ENCODE measurements at regions not wholly inside any gene's neighbourhood (a gene's known extent, or its start where the extent isn't known, plus 50 kb on each side); places are given as distances from the start of the nearest gene placed in this dataset.
"Not testable (repeated sequence)": the region's sequence is repeated elsewhere in the genome, so short reads cannot be mapped to it uniquely, and the experiment has no call there.

DNA sequence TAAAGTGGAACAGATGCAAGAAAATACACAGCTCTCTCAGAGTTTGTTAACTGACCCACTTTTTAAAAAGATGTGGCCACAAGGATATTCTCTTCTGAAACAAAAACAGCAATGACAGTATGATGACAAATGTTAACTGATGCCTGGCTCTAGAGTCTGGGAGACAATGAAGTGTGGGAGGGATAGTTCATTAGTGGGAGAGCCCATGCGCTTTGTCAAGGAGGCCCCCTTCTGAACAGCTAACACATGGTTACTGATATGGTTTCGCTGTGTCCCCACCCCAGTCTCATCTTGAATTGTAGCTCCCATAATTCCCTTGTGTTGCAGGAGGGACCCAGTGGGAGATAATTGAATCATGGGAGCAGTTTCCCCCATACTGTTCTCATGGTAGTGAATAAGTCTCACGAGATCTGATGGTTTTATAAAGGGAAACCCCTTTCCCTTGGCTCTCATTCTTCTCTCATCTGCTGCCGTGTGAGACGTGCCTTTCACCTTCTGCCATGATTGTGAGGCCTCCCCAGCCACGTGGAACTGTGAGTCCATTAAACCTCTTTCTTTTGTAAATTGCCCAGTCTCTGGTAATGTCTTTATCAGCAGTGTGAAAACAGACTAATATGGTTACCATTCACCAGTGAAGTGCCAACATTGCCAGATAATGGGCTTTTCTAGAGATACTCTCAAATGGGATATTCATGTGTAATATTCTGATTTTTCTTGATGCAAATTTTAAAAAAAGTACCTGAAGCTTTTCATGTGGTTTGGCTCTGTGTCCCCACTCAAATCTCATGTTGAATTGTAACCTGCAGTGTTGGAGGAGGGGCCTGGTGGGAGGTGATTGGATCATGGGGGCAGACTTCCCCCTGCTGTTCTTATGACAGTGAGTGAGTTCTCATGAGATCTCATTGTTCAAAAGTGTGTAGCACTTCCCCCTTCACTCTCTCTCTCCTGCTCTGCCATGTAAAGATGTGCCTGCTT, 435.8 kb downstream of the SHISA9 start:
- FAIRE-seq; DNase-seq (ENCODE audit: insufficient read length, low spot score): not testable (repeated sequence)

DNA sequence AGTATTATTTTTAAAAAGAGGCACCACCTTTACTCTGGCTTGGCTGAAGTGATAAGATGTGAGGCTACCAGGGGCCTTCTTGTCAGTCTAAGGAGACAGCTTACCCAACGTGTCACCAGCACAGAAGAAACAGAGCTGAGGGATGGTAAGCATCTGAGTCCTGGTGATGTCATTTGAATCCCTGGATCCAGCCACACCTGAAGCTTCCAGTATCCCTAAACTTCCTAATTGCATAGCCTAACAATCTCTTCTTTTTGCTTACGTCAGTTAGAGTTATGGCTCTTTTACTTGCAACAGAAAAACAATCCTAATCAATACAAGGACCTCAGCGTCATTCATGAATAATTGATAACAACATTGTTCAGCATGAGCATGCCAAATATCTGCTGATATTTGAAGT, 436.6 kb downstream of the SHISA9 start:
- no peak for FAIRE-seq
- no peak for DNase-seq (ENCODE audit: insufficient read length, low spot score)

DNA sequence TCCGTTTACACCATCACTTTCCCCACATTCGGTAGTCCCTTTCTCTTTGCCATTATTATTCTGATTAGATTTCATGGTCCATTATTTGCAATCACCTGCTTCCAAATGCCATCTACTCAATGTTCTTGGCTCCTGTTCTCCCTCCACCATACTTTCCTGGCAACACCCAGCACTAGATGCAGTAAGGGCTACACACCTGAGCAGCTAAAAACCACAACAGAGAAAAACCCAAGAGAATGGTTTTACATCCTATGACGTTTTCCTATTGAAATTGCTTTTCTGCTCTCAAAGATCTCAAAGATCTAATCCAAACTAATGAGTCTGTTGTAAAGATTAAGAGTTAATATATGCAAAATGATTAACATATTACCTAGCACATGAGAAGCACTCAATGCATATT, 441.3 kb downstream of the SHISA9 start:
- DNase-seq (ENCODE audit: insufficient read length, low spot score) (no peak), FAIRE-seq (no peak)

DNA sequence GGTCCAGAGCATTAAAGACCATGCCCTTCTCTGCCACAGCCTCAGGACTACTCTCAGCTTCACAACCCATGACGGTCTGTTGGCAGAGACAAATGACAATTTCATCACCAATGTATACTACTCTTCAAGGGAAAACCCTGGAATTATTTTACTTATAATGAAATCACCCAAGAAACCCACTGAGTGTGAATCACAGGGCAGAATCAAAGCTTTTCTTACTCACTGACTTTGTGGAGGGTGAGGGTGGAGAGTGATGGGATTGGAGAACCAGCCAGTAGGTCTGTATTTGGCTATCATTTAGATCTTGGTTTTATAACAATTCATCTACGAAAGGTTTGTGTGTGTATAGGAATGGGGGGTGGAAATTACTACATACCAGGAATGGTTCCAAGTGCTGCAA, 442.6 kb downstream of the SHISA9 start:
- FAIRE-seq (no peak), DNase-seq (ENCODE audit: insufficient read length, low spot score) (no peak)

DNA sequence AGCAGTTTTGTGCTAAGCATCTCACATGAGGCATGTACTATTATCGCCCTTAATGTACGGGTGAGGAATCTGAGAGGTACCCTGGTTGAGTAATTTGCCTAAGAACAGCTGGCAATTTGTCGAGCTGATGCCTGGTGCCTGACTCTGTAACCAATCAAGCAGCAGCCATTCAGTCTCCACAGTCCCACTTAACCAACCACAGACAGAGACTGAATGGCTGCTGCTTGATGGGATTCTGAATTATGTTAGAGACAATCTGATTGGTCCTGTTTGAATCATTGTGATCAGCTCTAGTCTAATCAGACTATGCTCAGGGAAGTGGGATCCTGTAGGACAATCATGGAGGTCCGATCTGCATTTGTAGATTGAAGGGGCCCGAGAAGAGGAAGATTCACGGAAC, 447.0 kb downstream of the SHISA9 start:
- DNase-seq (ENCODE audit: insufficient read length, low spot score) (no peak), FAIRE-seq (no peak)

DNA sequence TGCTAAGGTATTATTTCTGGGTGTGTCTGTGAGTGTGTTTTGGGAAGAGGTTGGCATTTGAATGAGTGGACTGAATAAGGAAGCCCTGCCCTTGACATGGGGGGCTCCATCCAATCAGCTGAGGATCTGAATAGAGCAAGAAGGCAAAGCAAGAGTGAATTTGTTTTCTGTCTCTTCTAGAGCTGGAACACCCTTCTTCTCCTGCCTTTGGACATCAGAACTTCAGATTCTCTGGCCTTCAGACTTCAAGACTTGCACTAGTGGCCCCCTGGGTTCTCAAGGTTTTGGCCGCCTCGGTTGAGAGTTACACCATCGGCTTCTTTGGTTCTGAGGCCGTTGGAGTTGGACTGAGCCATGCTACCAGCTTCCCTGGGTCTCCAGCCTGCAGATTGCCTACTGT, 448.6 kb downstream of the SHISA9 start:
- FAIRE-seq (no peak), DNase-seq (ENCODE audit: insufficient read length, low spot score) (no peak)

DNA sequence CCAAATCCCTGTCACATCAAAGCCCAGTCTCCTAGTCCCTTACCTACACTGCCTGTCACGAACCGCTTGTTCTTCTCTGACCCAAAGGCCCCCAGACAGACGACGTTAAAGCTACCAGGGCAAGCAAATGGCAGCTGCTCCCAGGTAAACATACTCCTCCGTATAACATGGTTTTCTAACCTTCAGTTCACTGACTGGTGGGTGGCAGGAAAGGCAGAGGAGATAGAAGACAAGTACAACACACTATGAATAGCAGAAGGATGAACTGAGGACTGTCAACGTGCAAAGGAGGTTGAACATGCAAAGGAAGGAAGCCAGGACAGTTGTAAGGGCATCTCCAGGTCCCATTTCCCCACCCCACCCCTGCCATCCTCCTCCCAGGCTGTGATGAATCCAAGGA, 449.8 kb downstream of the SHISA9 start:
- no peak for FAIRE-seq

DNA sequence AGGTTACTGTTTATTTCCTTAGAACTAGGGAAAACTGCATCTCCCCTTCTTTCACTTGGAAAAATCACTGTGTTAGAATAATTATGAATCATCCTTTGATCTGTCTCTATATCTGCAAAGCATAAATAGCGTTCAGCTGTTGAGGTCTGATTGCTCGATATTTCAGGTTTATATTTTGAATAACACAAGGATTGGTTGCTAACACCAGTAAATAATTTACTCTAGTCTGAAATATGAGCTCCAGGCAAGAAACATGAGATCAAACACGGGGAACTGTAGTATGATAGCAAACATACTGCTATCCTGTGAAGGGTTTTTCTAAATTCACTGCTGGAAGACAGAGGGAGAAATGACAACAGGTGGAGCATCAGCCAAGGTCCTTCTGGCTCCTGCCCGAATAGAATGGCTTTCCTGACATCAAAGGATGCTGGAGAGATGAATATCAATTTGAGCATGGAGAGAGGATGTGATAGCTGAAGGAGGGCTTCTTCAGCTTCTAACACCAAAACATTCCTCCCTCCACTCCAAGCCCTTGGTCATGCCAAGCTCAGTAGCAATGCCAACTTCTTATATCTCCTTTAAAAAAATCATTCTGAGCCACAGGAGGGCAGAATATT, 450.3 kb downstream of the SHISA9 start:
- FAIRE-seq = no peak
- DNase-seq (ENCODE audit: insufficient read length, low spot score) = no peak

More for the DNA sequence above, 449.8 kb downstream of the SHISA9 start:
- DNase-seq (ENCODE audit: insufficient read length, low spot score) = no peak

DNA sequence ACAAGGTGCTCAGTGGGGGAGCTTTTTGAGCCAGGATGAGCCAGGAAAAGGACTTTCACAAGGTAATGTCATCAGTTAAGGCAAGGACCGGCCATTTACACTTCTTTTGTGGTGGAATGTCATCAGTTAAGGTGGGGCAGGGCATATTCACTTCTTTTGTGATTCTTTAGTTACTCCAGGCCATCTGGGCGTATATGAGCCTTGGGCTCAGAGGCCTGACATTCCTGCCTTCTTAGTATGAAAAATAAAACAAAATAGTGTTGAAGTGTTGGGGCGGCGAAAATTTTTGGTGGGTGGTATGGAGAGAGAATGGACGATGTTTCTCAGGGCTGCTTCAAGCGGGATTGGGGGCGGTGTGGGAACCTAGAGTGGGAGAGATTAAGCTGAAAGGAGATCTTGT, 451.4 kb downstream of the SHISA9 start:
- FAIRE-seq; DNase-seq (ENCODE audit: insufficient read length, low spot score): not testable (repeated sequence)

DNA sequence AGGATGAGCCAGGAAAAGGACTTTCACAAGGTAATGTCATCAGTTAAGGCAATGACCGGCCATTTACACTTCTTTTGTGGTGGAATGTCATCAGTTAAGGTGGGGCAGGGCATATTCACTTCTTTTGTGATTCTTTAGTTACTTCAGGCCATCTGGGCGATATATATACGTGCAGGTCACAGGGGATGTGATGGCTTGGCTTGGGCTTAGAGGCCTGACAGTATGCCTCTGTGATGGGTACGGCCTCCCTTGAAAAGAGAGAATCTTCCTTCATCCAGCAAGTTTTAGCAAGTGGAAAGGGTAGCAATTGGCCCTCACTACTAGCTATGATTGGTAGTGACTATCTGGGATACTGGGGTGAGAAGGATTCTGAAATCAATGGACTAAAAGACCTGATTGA, 456.4 kb downstream of the SHISA9 start:
- FAIRE-seq; DNase-seq (ENCODE audit: insufficient read length, low spot score): not testable (repeated sequence)

DNA sequence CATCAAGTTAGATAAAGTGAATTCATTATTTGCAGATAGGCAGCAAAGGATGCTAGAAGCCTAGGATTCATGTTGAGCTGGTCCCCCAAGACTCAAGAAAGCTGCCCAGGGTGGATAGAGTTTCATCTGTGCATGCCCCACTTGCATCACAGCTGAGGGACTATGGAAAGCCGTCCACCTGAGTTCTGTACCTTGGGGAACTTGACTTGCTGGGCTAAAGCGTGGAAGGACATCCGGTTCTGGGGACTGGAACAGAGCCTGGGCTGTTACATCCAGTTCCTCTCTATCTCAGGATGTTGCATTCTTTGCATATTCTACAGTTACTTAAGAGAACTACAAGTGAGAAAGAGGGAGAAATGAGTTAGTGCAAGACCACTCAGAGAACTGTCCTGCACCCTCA, 458.4 kb downstream of the SHISA9 start:
- no peak for DNase-seq (ENCODE audit: insufficient read length, low spot score)
- no peak for FAIRE-seq

DNA sequence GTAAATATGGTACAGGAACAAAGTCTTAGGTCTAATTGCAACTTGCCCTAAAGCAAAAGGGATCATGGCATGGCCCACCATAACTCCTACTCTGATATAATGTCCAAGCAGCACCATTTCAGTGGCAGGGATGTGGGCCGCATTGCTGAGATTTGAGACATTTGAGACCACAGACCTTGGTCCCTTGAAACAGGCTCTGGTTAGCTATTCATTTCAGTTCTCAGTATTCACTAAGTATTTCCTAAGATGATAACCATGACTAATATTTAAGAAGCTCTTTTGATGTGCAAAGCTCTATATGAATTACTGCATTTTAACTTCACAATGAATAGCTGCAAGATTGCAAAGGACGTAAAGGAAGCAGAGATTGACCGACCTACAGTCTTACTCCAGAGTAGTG, 471.0 kb downstream of the SHISA9 start:
- no peak for DNase-seq (ENCODE audit: insufficient read length, low spot score)
- FAIRE-seq = no peak

DNA sequence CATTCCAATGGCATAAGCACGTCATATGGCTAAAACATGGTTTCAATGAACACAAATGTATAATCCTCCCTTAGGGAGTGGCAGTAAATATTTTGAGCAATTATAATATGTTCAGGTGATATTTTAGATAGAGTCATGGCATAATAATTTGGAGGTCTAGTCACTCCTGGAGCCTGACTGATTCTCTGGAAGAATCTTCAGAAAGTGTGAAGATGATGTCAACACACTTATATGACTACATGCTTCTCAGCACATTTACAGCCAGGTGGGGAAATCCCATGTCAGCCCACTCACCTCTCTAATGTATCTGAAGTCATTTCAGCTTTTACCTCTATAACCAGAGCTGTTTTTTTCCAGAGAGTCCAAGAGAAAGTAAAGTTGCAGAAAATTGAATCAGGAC, 474.8 kb downstream of the SHISA9 start:
- DNase-seq (ENCODE audit: insufficient read length, low spot score) (no peak), FAIRE-seq (no peak)

DNA sequence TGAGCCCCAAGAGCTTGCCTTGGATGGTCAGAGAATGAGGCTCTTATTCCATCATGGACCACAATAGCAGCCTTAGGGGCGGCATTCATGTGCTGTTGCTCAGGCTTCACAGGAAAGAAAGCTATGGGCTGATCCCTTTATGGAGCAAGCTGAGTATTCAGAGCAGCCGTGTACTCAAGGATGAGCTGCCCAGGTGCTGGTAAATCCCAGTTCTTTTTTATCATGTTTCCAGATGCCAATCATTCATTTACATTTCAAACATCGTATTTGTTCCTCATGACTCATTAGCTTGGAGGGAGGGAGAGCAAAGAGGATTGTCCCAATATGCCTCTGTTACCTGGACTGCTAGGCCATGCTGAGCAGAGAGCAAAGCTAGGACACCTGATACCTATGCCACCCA, 475.7 kb downstream of the SHISA9 start:
- FAIRE-seq = no peak
- no peak for DNase-seq (ENCODE audit: insufficient read length, low spot score)

DNA sequence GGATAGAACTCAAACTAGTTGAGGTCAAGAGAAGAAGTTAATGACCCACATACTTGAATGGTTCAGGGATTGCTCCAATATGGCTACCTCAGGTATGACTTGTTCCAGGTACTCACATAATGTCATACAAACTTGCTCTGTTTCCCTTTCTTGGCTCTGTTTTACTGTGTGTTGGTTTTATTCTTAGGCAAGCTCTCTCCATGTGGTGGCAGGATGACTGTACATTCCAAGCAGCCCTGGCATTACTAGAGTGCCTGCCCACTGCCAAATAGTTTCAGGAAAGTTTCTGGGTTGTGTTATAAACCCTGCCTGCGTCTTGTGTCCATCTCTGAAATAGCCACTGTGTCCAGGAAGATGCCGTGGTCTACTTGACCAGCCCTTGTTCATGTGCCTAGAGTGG, 476.8 kb downstream of the SHISA9 start:
- FAIRE-seq (no peak), DNase-seq (ENCODE audit: insufficient read length, low spot score) (no peak)

DNA sequence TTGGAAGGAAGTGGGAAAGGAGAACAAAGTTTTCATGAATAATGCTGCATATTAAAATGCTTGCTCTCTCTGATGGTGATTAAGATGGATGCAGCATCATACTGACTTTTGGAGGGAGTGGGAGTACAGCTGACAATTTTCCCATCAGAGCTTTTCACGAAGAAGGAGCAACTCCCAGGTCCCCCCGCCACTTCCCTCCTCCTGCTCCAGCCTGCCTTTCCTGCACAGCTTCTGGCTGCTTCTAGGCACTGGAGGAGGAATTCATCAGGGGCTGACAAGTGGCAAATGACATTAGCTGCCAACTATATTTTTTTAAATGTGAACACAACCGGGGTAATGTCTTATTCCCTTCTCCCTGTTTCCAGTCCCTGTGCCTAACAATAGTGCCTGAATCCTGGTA, 477.9 kb downstream of the SHISA9 start:
- no peak for DNase-seq (ENCODE audit: insufficient read length, low spot score)
- FAIRE-seq = no peak

DNA sequence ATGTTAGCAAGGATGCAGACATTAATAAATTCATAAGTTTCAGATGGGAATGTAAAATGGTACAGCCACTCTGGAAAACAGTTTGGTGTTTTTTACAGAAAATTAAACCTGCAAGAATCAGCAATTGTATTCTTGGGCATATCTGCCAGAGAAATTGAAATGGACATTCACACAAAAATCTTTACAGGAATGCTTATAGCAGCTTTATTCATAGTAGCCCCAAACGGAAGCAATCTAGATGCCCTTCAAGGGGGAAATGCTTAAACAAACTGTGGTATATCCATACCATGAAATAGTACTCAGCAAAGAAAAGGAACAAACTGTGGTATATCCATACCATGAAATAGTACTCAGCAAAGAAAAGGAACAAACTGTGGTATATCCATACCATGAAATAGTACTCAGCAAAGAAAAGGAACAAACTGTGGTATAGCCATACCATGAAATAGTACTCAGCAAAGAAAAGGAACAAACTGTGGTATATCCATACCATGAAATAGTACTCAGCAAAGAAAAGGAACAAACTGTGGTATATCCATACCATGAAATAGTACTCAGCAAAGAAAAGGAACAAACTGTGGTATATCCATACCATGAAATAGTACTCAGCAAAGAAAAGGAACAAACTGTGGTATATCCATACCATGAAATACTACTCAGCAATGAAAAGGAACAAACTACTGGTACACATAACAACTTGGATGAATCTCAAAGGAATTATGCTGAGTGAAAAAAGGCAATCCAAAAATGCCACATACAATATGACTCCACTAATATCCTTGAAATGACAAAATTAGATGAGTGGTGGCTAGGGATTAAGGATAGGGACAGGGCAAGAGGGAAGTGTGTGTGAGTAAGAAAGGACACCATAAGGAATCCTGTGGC, 484.0 kb downstream of the SHISA9 start:
- FAIRE-seq = not testable (repeated sequence)

DNA sequence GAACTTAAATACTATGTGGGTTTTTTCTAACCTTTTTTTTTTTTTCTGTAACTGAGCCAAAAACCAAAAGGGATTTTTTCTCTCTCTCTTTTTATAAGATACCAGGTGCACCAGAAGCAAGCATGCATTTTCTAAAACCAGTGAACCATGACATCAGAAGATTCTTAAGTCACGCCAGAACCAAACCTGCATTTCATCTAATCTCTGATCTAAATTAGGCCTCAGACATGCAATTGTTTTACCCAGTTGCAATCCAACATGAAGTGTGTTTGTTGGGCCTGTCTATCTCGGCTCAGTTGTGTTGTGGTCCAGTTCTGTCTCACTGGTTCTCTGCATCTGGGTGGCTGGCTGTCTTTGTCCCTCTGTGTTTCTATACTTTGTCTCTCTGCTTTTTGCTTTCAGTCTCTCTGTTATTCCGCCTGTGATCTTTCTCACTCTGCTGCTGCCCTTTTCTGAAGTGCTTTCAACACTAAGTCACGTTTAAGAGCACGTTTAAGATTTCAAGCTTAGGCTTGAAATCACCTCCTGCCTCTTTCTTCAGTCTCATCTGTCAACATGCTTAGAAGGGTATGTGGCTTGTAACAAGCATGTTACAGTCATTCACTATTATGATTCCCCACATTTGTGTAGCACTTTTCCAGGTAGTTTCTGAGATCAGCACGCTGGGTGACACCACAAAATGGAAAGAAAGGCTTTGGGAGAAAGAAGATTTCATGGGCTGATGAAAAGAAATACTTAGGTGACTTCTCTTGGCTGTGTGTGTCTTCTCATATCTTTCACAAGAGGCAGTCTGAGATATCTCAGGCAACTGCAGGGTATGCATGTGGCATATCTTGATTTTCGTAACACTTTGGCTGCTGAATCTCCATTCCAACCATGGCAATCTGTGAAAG, 488.9 kb downstream of the SHISA9 start:
- FAIRE-seq (no peak), DNase-seq (ENCODE audit: insufficient read length, low spot score) (no peak)

More for the DNA sequence above, 484.0 kb downstream of the SHISA9 start:
- not testable (repeated sequence) for DNase-seq (ENCODE audit: insufficient read length, low spot score)

DNA sequence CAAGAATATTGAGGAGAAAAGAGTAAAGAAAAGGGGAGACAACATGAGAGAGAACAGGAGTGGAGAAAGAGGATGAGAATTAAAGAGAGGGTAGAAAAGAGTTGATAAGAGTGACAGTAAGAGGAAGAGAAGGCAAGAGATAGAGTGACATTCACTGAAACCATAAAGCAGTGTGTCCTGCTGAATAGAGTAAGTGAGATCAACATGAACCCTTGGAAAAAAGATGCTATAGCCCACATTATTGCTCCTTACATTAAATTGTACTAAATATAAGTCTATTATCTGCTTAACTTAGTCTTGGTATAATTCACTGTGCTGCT, 489.5 kb downstream of the SHISA9 start:
- DNase-seq (ENCODE audit: insufficient read length, low spot score) (no peak), FAIRE-seq (no peak)

DNA sequence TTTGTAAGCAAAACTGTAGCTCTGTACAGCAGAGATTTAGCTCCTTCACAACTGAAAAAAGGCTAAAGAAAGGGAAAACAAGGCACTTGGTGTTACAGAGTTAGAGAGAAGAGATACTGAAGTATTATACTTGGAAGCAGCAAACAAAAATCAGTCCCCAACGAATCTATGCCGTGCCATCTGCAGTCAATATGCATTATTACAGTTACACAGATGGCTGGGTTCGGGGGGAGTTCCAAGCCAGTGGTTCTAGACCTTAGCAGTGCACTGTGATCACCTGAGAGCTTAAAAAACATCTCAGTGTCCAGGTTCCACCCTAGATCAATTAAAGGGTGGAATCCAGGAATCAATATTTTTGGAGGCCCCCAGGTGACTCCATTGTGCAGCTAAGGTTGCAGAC, 489.9 kb downstream of the SHISA9 start:
- FAIRE-seq = no peak

More for the DNA sequence above, 489.9 kb downstream of the SHISA9 start:
- DNase-seq (ENCODE audit: insufficient read length, low spot score) = no peak
